H1 (cell line): ENCODE measurements at regions not wholly inside any gene's neighbourhood (a gene's known extent, or its start where the extent isn't known, plus 50 kb on each side); places are given as distances from the start of the nearest gene placed in this dataset.

ENCODE experiments used
- CTCF ChIA-PET: fragments of 300-600 bp; sonication (Branson Sonifier 250); formaldehyde crosslinking; loops from one replicate; lab custom pipeline; 2021; ENCODE audit not compliant: partially characterized antibody; lab: Charles Lee
- POLR2A ChIA-PET: fragments of 300-600 bp; sonication (Branson Sonifier 250); formaldehyde crosslinking; loops from one replicate; lab custom pipeline; 2021; ENCODE audit warnings: inconsistent platforms; ENCODE audit not compliant: partially characterized antibody; lab: Charles Lee
- DNase-seq, 2 experiments: peaks; one replicate each; pipeline versions ENCODE4 v3.0.0 to v3.0.0-alpha.2; 2010 to 2022; ENCODE audit warnings: low spot score in 2 of 2, low read depth in 1 of 2, mixed read lengths in 1 of 2
- FAIRE-seq: peaks from 2 replicates; lab custom pipeline; 2011; peaks lifted over from hg19 to GRCh38; lab: Jason Lieb, UNC
- H2AFZ ChIP-seq: 2 replicates; pipeline ENCODE4 v1.8.1; 2012; ENCODE audit warnings: low read length, inconsistent platforms
- H2AK5ac ChIP-seq: 2 replicates; pipeline ENCODE4 v1.6.1; 2013; ENCODE audit warnings: low read depth, low read length
- H2BK120ac ChIP-seq: replicated peaks from 2 replicates; pipeline ENCODE3; 2013; ENCODE audit warnings: low read depth, low read length, inconsistent platforms
- H2BK12ac ChIP-seq: 2 replicates; pipeline ENCODE4 v1.6.1; 2013; ENCODE audit warnings: low read depth, low read length
- H2BK15ac ChIP-seq: 2 replicates; pipeline ENCODE4 v1.6.1; 2013; ENCODE audit warnings: low read length
- H2BK20ac ChIP-seq: 2 replicates; pipeline ENCODE4 v1.6.1; 2013; ENCODE audit warnings: low read length
- H2BK5ac ChIP-seq: 2 replicates; pipeline ENCODE4 v1.6.1; 2013; ENCODE audit warnings: low read depth, low read length
- H3K14ac ChIP-seq: 2 replicates; pipeline ENCODE4 v1.6.1; 2013; ENCODE audit warnings: inconsistent platforms; ENCODE audit not compliant: insufficient read length
- H3K18ac ChIP-seq: 2 replicates; pipeline ENCODE4 v1.6.1; 2013; ENCODE audit warnings: low read length; ENCODE audit errors: extremely low read depth
- H3K23ac ChIP-seq: 2 replicates; pipeline ENCODE4 v1.6.1; 2013; ENCODE audit warnings: inconsistent platforms; ENCODE audit not compliant: insufficient read length
- H3K23me2 ChIP-seq: 2 replicates; pipeline ENCODE4 v1.6.1; 2013; ENCODE audit warnings: low read depth, low read length
- H3K27ac ChIP-seq: 2 replicates; pipeline ENCODE4 v1.6.1; 2011; ENCODE audit warnings: low read depth, low read length, inconsistent platforms
- H3K27me3 ChIP-seq, 4 experiments: replicated peaks in 1 of 4; 1 replicate in 1 of 4; 2 replicates in 3 of 4; pipeline versions ENCODE4 v1.6.1 to v1.8.1; 2011 to 2013; ENCODE audit warnings: low read length in 3 of 4, mild to moderate bottlenecking in 3 of 4, inconsistent platforms in 2 of 4, mixed read lengths in 2 of 4, moderate library complexity in 1 of 4; ENCODE audit not compliant: control insufficient read depth in 3 of 4, insufficient read depth in 3 of 4; ENCODE audit errors: extremely low read depth in 1 of 4
- H3K36me3 ChIP-seq, 4 experiments: 2 replicates each; pipeline versions ENCODE4 v1.6.1 to v1.8.1; 2011 to 2013; ENCODE audit warnings: mild to moderate bottlenecking in 4 of 4, low read length in 3 of 4, moderate library complexity in 2 of 4, control low read depth in 1 of 4, inconsistent platforms in 1 of 4; ENCODE audit not compliant: insufficient read depth in 4 of 4, control insufficient read depth in 2 of 4
- H3K4ac ChIP-seq: replicated peaks from 2 replicates; pipeline ENCODE3; 2013; ENCODE audit warnings: low read length, low read depth, mixed read lengths, inconsistent platforms; ENCODE audit not compliant: insufficient read length
- H3K4me1 ChIP-seq, 4 experiments: replicated peaks in 1 of 4; 1 replicate in 1 of 4; 2 replicates in 3 of 4; pipeline versions ENCODE4 v1.6.1 to v1.8.1; 2011 to 2013; ENCODE audit warnings: low read length in 3 of 4, inconsistent platforms in 2 of 4, mixed read lengths in 1 of 4; ENCODE audit not compliant: insufficient read depth in 4 of 4, control insufficient read depth in 3 of 4
- H3K4me2 ChIP-seq, 2 experiments: 2 replicates each; pipeline versions ENCODE4 v1.6.1 to v1.8.1; 2011 to 2013; ENCODE audit warnings: low read depth in 2 of 2, low read length in 2 of 2, control low read depth in 1 of 2, inconsistent platforms in 1 of 2, mild to moderate bottlenecking in 1 of 2; ENCODE audit not compliant: insufficient read depth in 1 of 2
- H3K4me3 ChIP-seq, 4 experiments: fragments of 200-600, 300-600 bp in 1 of 4; sonication (generic), shearing (Covaris generic), sonication (Bioruptor Twin) in 1 of 4; 2 replicates each; pipeline versions ENCODE4 v1.5.1 to v1.8.1; 2011 to 2016; ENCODE audit warnings: low read length in 4 of 4, low read depth in 3 of 4, control low read depth in 2 of 4, inconsistent platforms in 2 of 4, mild to moderate bottlenecking in 2 of 4, mixed read lengths in 1 of 4, moderate library complexity in 1 of 4; ENCODE audit not compliant: insufficient read depth in 2 of 4; ENCODE audit errors: extremely low read depth in 1 of 4
- H3K56ac ChIP-seq: replicated peaks from 2 replicates; pipeline ENCODE3; 2013; ENCODE audit warnings: low read depth, mild to moderate bottlenecking, mixed read lengths, low read length, inconsistent platforms; ENCODE audit not compliant: insufficient read length
- H3K79me1 ChIP-seq: 2 replicates; pipeline ENCODE4 v1.6.1; 2013; ENCODE audit warnings: low read depth, low read length, control low read depth
- H3K79me2 ChIP-seq, 2 experiments: 2 replicates each; pipeline versions ENCODE4 v1.6.1 to v1.8.1; 2012 to 2013; ENCODE audit warnings: low read length in 2 of 2, mild to moderate bottlenecking in 2 of 2, inconsistent platforms in 1 of 2; ENCODE audit not compliant: insufficient read depth in 2 of 2, control insufficient read depth in 1 of 2
- H3K9ac ChIP-seq, 4 experiments: replicated peaks in 1 of 4; 1 replicate in 1 of 4; 2 replicates in 3 of 4; pipeline versions ENCODE4 v1.6.1 to v1.8.1; 2011 to 2013; ENCODE audit warnings: low read depth in 3 of 4, low read length in 3 of 4, control low read depth in 2 of 4, mild to moderate bottlenecking in 2 of 4, moderate library complexity in 2 of 4, inconsistent platforms in 1 of 4; ENCODE audit errors: extremely low read depth in 1 of 4
- H3K9me3 ChIP-seq, 2 experiments: 2 replicates each; pipeline versions ENCODE4 v1.6.1 to v1.8.1; 2012 to 2013; ENCODE audit warnings: mild to moderate bottlenecking in 2 of 2, moderate library complexity in 2 of 2, control low read depth in 1 of 2, inconsistent platforms in 1 of 2, low read depth in 1 of 2, low read length in 1 of 2, mixed read lengths in 1 of 2; ENCODE audit not compliant: insufficient read depth in 2 of 2
- H4K20me1 ChIP-seq, 2 experiments: replicated peaks in 1 of 2; 2 replicates each; pipeline versions ENCODE3 to v1.8.1; 2011 to 2013; ENCODE audit warnings: inconsistent platforms in 2 of 2, low read length in 2 of 2, mild to moderate bottlenecking in 1 of 2; ENCODE audit not compliant: insufficient read depth in 2 of 2, control insufficient read depth in 1 of 2
- H4K5ac ChIP-seq: 2 replicates; pipeline ENCODE4 v1.6.1; 2013; ENCODE audit warnings: low read length, low read depth, mixed read lengths, inconsistent platforms; ENCODE audit not compliant: insufficient read length
- H4K8ac ChIP-seq: 2 replicates; pipeline ENCODE4 v1.8.0; 2013; ENCODE audit warnings: mild to moderate bottlenecking, moderate library complexity, low read length, inconsistent platforms; ENCODE audit not compliant: insufficient read depth; ENCODE audit errors: extremely low read depth
- H4K91ac ChIP-seq: replicated peaks from 2 replicates; pipeline ENCODE3; 2013; ENCODE audit warnings: low read length, mixed read lengths, inconsistent platforms; ENCODE audit not compliant: insufficient read length
- ATF2 ChIP-seq: IDR thresholded peaks from 2 replicates; pipeline ENCODE4 v1.6.1; 2012; ENCODE audit warnings: low read length, inconsistent platforms
- BRCA1 ChIP-seq: IDR thresholded peaks from 2 replicates; pipeline ENCODE4 v1.6.1; 2012; ENCODE audit warnings: low read depth, low read length, improper control_type of control experiment
- CREB1 ChIP-seq: IDR thresholded peaks from 2 replicates; pipeline ENCODE4 v1.6.1; 2012; ENCODE audit warnings: inconsistent platforms
- CTBP2 ChIP-seq: IDR thresholded peaks from 2 replicates; pipeline ENCODE4 v1.7.0; 2011; ENCODE audit warnings: borderline replicate concordance, mild to moderate bottlenecking, moderate library complexity, mixed read lengths, low read length; ENCODE audit not compliant: insufficient read depth, insufficient read length
- EZH2 ChIP-seq: fragments of 200-600 bp; sonication (generic); IDR thresholded peaks from 2 replicates; pipeline ENCODE4 v1.7.1; 2012; ENCODE audit warnings: low read depth, mild to moderate bottlenecking, moderate library complexity, low read length, inconsistent platforms; ENCODE audit not compliant: severe bottlenecking
- KDM1A ChIP-seq: fragments of 200-600, 300-600 bp; sonication (generic); IDR thresholded peaks from 2 replicates; pipeline ENCODE4 v1.7.1; 2016; ENCODE audit warnings: mild to moderate bottlenecking, low read length, borderline replicate concordance
- POU5F1 ChIP-seq: IDR thresholded peaks from 2 replicates; pipeline ENCODE4 v1.6.1; 2011; ENCODE audit warnings: low read depth, mild to moderate bottlenecking, low read length, moderate library complexity
- SIRT6 ChIP-seq: IDR thresholded peaks from one replicate; pipeline ENCODE4 v1.7.1; 2012; ENCODE audit warnings: low read length, inconsistent platforms
- SIX5 ChIP-seq: IDR thresholded peaks from 2 replicates; pipeline ENCODE4 v1.6.1; 2011; ENCODE audit warnings: mild to moderate bottlenecking, low read depth, low read length
- YY1 ChIP-seq: IDR thresholded peaks from 2 replicates; pipeline ENCODE4 v1.6.1; 2011; ENCODE audit warnings: low read depth, mild to moderate bottlenecking, low read length
- WGBS, 2 experiments: shearing (Covaris generic) in 1 of 2; methylation state at CpG; one replicate each; pipeline versions ENCODE4 v1.1.6 to v1.1.7; 2013 to 2015; ENCODE audit warnings: low lambda C conversion rate in 2 of 2, mixed read lengths in 2 of 2, inconsistent platforms in 1 of 2, low coverage in 1 of 2, missing lambda C conversion rate in 1 of 2; ENCODE audit not compliant: insufficient replicate concordance in 2 of 2, insufficient coverage in 1 of 2, insufficient read length in 1 of 2; ENCODE audit errors: extremely low coverage in 1 of 2, missing lambda C conversion rate in 1 of 2; 5-methylcytosine and 5-hydroxymethylcytosine counted together
- TF ChIP-seq, protein P1 (sequence below): IDR thresholded peaks from 2 replicates; pipeline ENCODE4 v1.6.1; 2011; ENCODE audit warnings: low read depth, mild to moderate bottlenecking, low read length; ENCODE audit not compliant: insufficient read depth

- Histone ChIP-seq H3K9me3 (peaks cover 3 to 9% of the 10 kb centered on the region in 2 experiments; a peak in 3 of 4 replicates), H3K18ac (no peak overlapping the region), H3K4me2 (peak overlapping the region in 1 of 2 experiments; percentile 24; a peak in 1 of 4 replicates), H3K14ac (no peak overlapping the region), H3K36me3 (peaks cover 0 to 4% (median 0%) of the 10 kb centered on the region in 4 experiments; a peak in 2 of 8 replicates), H4K20me1 (no peaks in the 10 kb centered on the region), H2BK12ac (no peak overlapping the region), H3K23me2 (no peaks in the 10 kb centered on the region), H3K27me3 (no peaks in the 10 kb centered on the region), H2BK120ac (no peak overlapping the region), H3K4me3 (no peak overlapping the region), H2BK5ac (no peak overlapping the region), H2BK20ac (no peak overlapping the region), H3K27ac (no peak overlapping the region), H3K4me1 (peaks cover 0 to 4% (median 3%) of the 10 kb centered on the region in 4 experiments; a peak in 2 of 7 replicates), H3K4ac (no peak overlapping the region), H2AK5ac (no peak overlapping the region), H2BK15ac (no peak overlapping the region), H3K9ac (0 out of 7 replicates have a peak overlapping the region, but pooled peaks of 1 of the 4 experiments have one; percentile 9), H3K56ac (no peak overlapping the region), H4K5ac (no peak overlapping the region), H2AFZ (peak overlapping the region; percentile 77), H3K79me1 (no peaks in the 10 kb centered on the region), H3K23ac (no peak overlapping the region), H4K8ac (no peak overlapping the region), H4K91ac (no peak overlapping the region), H3K79me2 (no peaks in the 10 kb centered on the region)
- ChIA-PET POLR2A (no interaction called here), CTCF (no interaction called here)
- FAIRE-seq: no peak
- 6% methylated on average over 3 of the region's 3 CpGs; no CpG with 5 or more reads in 1 of the 2 experiments for WGBS, 2 experiments
- no peak for DNase-seq
- no peak for TF ChIP-seq BRCA1
- TF ChIP-seq SIX5: no peak
- TF ChIP-seq POU5F1: no peak
- no peak for TF ChIP-seq ATF2
- TF ChIP-seq, protein P1, sequence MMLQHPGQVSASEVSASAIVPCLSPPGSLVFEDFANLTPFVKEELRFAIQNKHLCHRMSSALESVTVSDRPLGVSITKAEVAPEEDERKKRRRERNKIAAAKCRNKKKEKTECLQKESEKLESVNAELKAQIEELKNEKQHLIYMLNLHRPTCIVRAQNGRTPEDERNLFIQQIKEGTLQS: no peak
- TF ChIP-seq YY1: no peak
- no peak for TF ChIP-seq EZH2
- TF ChIP-seq CREB1: no peak
- no peak for TF ChIP-seq SIRT6
- no peak for TF ChIP-seq CTBP2
- TF ChIP-seq KDM1A: no peak
These were observed 745.6 kb upstream of the ZNF608 start for GRCh38 chr5:125491986-125492492.
